NCI-H1092 treated with DMSO at 0.1 percent for 48 hours (cell line): ENCODE measurements at regions not wholly inside any gene's neighbourhood (a gene's known extent, or its start where the extent isn't known, plus 50 kb on each side); places are given as distances from the start of the nearest gene placed in this dataset.

ENCODE experiments used
- DNase-seq: peaks from one replicate; lab custom pipeline; 2025; lab: John Stamatoyannopoulos, UW

- no peak for DNase-seq
Measured at GRCh38 chr3:87044409-87044808, 53.5 kb upstream of the VGLL3 start.

- no peak for DNase-seq
Measured at GRCh38 chr3:87041191-87041590, 50.2 kb upstream of the VGLL3 start.
